ENCODE measurements at regions not wholly inside any gene's neighbourhood (a gene's known extent, or its start where the extent isn't known, plus 50 kb on each side); places are given as distances from the start of the nearest gene placed in this dataset.

- Histone ChIP-seq H3K27ac (ENCODE audit: low read depth in 2 of 2, low read length in 1 of 2) (no peak overlapping the region), H3K27me3 (ENCODE audit: control insufficient read depth in 1 of 2, insufficient read depth in 2 of 2, low read length in 2 of 2) (no peaks in the 10 kb centered on the region), H3K4me3 (ENCODE audit: low read depth in 1 of 2, low read length in 2 of 2) (no peak overlapping the region), H3K4me1 (ENCODE audit: control insufficient read depth in 2 of 2, insufficient read depth in 2 of 2, low read length in 1 of 2) (no peaks in the 10 kb centered on the region), H3K9me3 (ENCODE audit: control insufficient read depth in 2 of 2, insufficient read depth in 1 of 2, low read depth in 1 of 2, low read length in 1 of 2) (peaks cover 0 to 4% of the 10 kb centered on the region in 2 donors), H3K36me3 (ENCODE audit: control insufficient read depth in 2 of 2, insufficient read depth in 2 of 2, low read length in 1 of 2) (no peaks in the 10 kb centered on the region)
- 48 to 54% methylated on average over 2 of the region's 2 CpGs for WGBS, 2 donors
These were observed 471.7 kb upstream of the STXBP6 start for GRCh38 chr14:25521616-25522015.

GRCh38 chr14:25520821-25521220 is 470.9 kb upstream of the STXBP6 start:
- H3K9me3 ChIP-seq (ENCODE audit: control insufficient read depth in 2 of 2, insufficient read depth in 1 of 2, low read depth in 1 of 2, low read length in 1 of 2) = peaks cover 0 to 4% of the 10 kb centered on the region in 2 donors
- H3K27me3 ChIP-seq (ENCODE audit: control insufficient read depth in 1 of 2, insufficient read depth in 2 of 2, low read length in 2 of 2) = no peaks in the 10 kb centered on the region
- WGBS, 2 donors = 85 to 91% methylated on average over 13 of the region's 13 CpGs
- no peaks in the 10 kb centered on the region for H3K36me3 ChIP-seq (ENCODE audit: control insufficient read depth in 2 of 2, insufficient read depth in 2 of 2, low read length in 1 of 2)
- no peak overlapping the region for H3K4me3 ChIP-seq (ENCODE audit: low read depth in 1 of 2, low read length in 2 of 2)
- H3K27ac ChIP-seq (ENCODE audit: low read depth in 2 of 2, low read length in 1 of 2) = no peak overlapping the region
- no peaks in the 10 kb centered on the region for H3K4me1 ChIP-seq (ENCODE audit: control insufficient read depth in 2 of 2, insufficient read depth in 2 of 2, low read length in 1 of 2)

- Histone ChIP-seq H3K27me3 (ENCODE audit: control insufficient read depth in 1 of 2, insufficient read depth in 2 of 2, low read length in 2 of 2) (no peaks in the 10 kb centered on the region), H3K4me1 (ENCODE audit: control insufficient read depth in 2 of 2, insufficient read depth in 2 of 2, low read length in 1 of 2) (no peaks in the 10 kb centered on the region), H3K9me3 (ENCODE audit: control insufficient read depth in 2 of 2, insufficient read depth in 1 of 2, low read depth in 1 of 2, low read length in 1 of 2) (peaks cover 0 to 4% of the 10 kb centered on the region in 2 donors), H3K4me3 (ENCODE audit: low read depth in 1 of 2, low read length in 2 of 2) (no peak overlapping the region), H3K36me3 (ENCODE audit: control insufficient read depth in 2 of 2, insufficient read depth in 2 of 2, low read length in 1 of 2) (no peaks in the 10 kb centered on the region), H3K27ac (ENCODE audit: low read depth in 2 of 2, low read length in 1 of 2) (no peak overlapping the region)
These were observed 468.4 kb upstream of the STXBP6 start for GRCh38 chr14:25518364-25518763.

GRCh38 chr14:25516838-25517237 is 466.9 kb upstream of the STXBP6 start:
- peaks cover 0 to 4% of the 10 kb centered on the region in 2 donors for H3K9me3 ChIP-seq (ENCODE audit: control insufficient read depth in 2 of 2, insufficient read depth in 1 of 2, low read depth in 1 of 2, low read length in 1 of 2)

GRCh38 chr14:25508845-25509244 is 458.9 kb upstream of the STXBP6 start:
- Histone ChIP-seq H3K4me1 (ENCODE audit: control insufficient read depth in 2 of 2, insufficient read depth in 2 of 2, low read length in 1 of 2) (no peaks in the 10 kb centered on the region), H3K27me3 (ENCODE audit: control insufficient read depth in 1 of 2, insufficient read depth in 2 of 2, low read length in 2 of 2) (no peaks in the 10 kb centered on the region), H3K36me3 (ENCODE audit: control insufficient read depth in 2 of 2, insufficient read depth in 2 of 2, low read length in 1 of 2) (no peaks in the 10 kb centered on the region), H3K9me3 (ENCODE audit: control insufficient read depth in 2 of 2, insufficient read depth in 1 of 2, low read depth in 1 of 2, low read length in 1 of 2) (no peaks in the 10 kb centered on the region), H3K4me3 (ENCODE audit: low read depth in 1 of 2, low read length in 2 of 2) (no peak overlapping the region), H3K27ac (ENCODE audit: low read depth in 2 of 2, low read length in 1 of 2) (no peak overlapping the region)
- 85% methylated on average over 2 of the region's 2 CpGs for WGBS, 2 donors

More at GRCh38 chr14:25516838-25517237, 466.9 kb upstream of the STXBP6 start:
- H3K36me3 ChIP-seq (ENCODE audit: control insufficient read depth in 2 of 2, insufficient read depth in 2 of 2, low read length in 1 of 2) = no peaks in the 10 kb centered on the region
- no peak overlapping the region for H3K27ac ChIP-seq (ENCODE audit: low read depth in 2 of 2, low read length in 1 of 2)
- H3K4me3 ChIP-seq (ENCODE audit: low read depth in 1 of 2, low read length in 2 of 2) = no peak overlapping the region
- H3K27me3 ChIP-seq (ENCODE audit: control insufficient read depth in 1 of 2, insufficient read depth in 2 of 2, low read length in 2 of 2) = no peaks in the 10 kb centered on the region
- no peaks in the 10 kb centered on the region for H3K4me1 ChIP-seq (ENCODE audit: control insufficient read depth in 2 of 2, insufficient read depth in 2 of 2, low read length in 1 of 2)

GRCh38 chr14:25501749-25502148 is 451.8 kb upstream of the STXBP6 start:
- Histone ChIP-seq H3K4me1 (ENCODE audit: control insufficient read depth in 2 of 2, insufficient read depth in 2 of 2, low read length in 1 of 2) (no peaks in the 10 kb centered on the region), H3K9me3 (ENCODE audit: control insufficient read depth in 2 of 2, insufficient read depth in 1 of 2, low read depth in 1 of 2, low read length in 1 of 2) (no peaks in the 10 kb centered on the region), H3K27ac (ENCODE audit: low read depth in 2 of 2, low read length in 1 of 2) (no peak overlapping the region), H3K36me3 (ENCODE audit: control insufficient read depth in 2 of 2, insufficient read depth in 2 of 2, low read length in 1 of 2) (no peaks in the 10 kb centered on the region), H3K4me3 (ENCODE audit: low read depth in 1 of 2, low read length in 2 of 2) (no peak overlapping the region), H3K27me3 (ENCODE audit: control insufficient read depth in 1 of 2, insufficient read depth in 2 of 2, low read length in 2 of 2) (no peaks in the 10 kb centered on the region)
- WGBS, 2 donors = 89 to 91% methylated on average over 6 of the region's 6 CpGs

- Histone ChIP-seq H3K27me3 (ENCODE audit: control insufficient read depth in 1 of 2, insufficient read depth in 2 of 2, low read length in 2 of 2) (no peaks in the 10 kb centered on the region), H3K9me3 (ENCODE audit: control insufficient read depth in 2 of 2, insufficient read depth in 1 of 2, low read depth in 1 of 2, low read length in 1 of 2) (peaks cover 0 to 2% of the 10 kb centered on the region in 2 donors), H3K4me3 (ENCODE audit: low read depth in 1 of 2, low read length in 2 of 2) (no peak overlapping the region), H3K36me3 (ENCODE audit: control insufficient read depth in 2 of 2, insufficient read depth in 2 of 2, low read length in 1 of 2) (no peaks in the 10 kb centered on the region), H3K27ac (ENCODE audit: low read depth in 2 of 2, low read length in 1 of 2) (no peak overlapping the region), H3K4me1 (ENCODE audit: control insufficient read depth in 2 of 2, insufficient read depth in 2 of 2, low read length in 1 of 2) (no peaks in the 10 kb centered on the region)
- 72 to 74% methylated on average over 3 of the region's 3 CpGs for WGBS, 2 donors
These were observed 439.0 kb upstream of the STXBP6 start for GRCh38 chr14:25488961-25489360.

- no peaks in the 10 kb centered on the region for H3K36me3 ChIP-seq (ENCODE audit: control insufficient read depth in 2 of 2, insufficient read depth in 2 of 2, low read length in 1 of 2)
- H3K4me3 ChIP-seq (ENCODE audit: low read depth in 1 of 2, low read length in 2 of 2) = no peak overlapping the region
- H3K27ac ChIP-seq (ENCODE audit: low read depth in 2 of 2, low read length in 1 of 2) = no peak overlapping the region
- H3K27me3 ChIP-seq (ENCODE audit: control insufficient read depth in 1 of 2, insufficient read depth in 2 of 2, low read length in 2 of 2) = no peaks in the 10 kb centered on the region
- no peaks in the 10 kb centered on the region for H3K4me1 ChIP-seq (ENCODE audit: control insufficient read depth in 2 of 2, insufficient read depth in 2 of 2, low read length in 1 of 2)
- H3K9me3 ChIP-seq (ENCODE audit: control insufficient read depth in 2 of 2, insufficient read depth in 1 of 2, low read depth in 1 of 2, low read length in 1 of 2) = peaks cover 0 to 2% of the 10 kb centered on the region in 2 donors
- WGBS, 2 donors = 38 to 50% methylated on average over 1 of the region's 1 CpG
These were observed 435.4 kb upstream of the STXBP6 start for GRCh38 chr14:25485381-25485780.

- Histone ChIP-seq H3K27me3 (ENCODE audit: control insufficient read depth in 1 of 2, insufficient read depth in 2 of 2, low read length in 2 of 2) (no peaks in the 10 kb centered on the region), H3K9me3 (ENCODE audit: control insufficient read depth in 2 of 2, insufficient read depth in 1 of 2, low read depth in 1 of 2, low read length in 1 of 2) (peaks cover 0 to 2% of the 10 kb centered on the region in 2 donors), H3K27ac (ENCODE audit: low read depth in 2 of 2, low read length in 1 of 2) (no peak overlapping the region), H3K36me3 (ENCODE audit: control insufficient read depth in 2 of 2, insufficient read depth in 2 of 2, low read length in 1 of 2) (no peaks in the 10 kb centered on the region), H3K4me1 (ENCODE audit: control insufficient read depth in 2 of 2, insufficient read depth in 2 of 2, low read length in 1 of 2) (no peaks in the 10 kb centered on the region), H3K4me3 (ENCODE audit: low read depth in 1 of 2, low read length in 2 of 2) (no peak overlapping the region)
- WGBS, 2 donors = 36 to 44% methylated on average over 1 of the region's 1 CpG
These were observed 435.0 kb upstream of the STXBP6 start for GRCh38 chr14:25484906-25485305.

GRCh38 chr14:25484235-25484634 is 434.3 kb upstream of the STXBP6 start:
- Histone ChIP-seq H3K36me3 (ENCODE audit: control insufficient read depth in 2 of 2, insufficient read depth in 2 of 2, low read length in 1 of 2) (no peaks in the 10 kb centered on the region), H3K27me3 (ENCODE audit: control insufficient read depth in 1 of 2, insufficient read depth in 2 of 2, low read length in 2 of 2) (no peaks in the 10 kb centered on the region), H3K4me1 (ENCODE audit: control insufficient read depth in 2 of 2, insufficient read depth in 2 of 2, low read length in 1 of 2) (no peaks in the 10 kb centered on the region), H3K27ac (ENCODE audit: low read depth in 2 of 2, low read length in 1 of 2) (no peak overlapping the region), H3K4me3 (ENCODE audit: low read depth in 1 of 2, low read length in 2 of 2) (no peak overlapping the region), H3K9me3 (ENCODE audit: control insufficient read depth in 2 of 2, insufficient read depth in 1 of 2, low read depth in 1 of 2, low read length in 1 of 2) (peaks cover 0 to 2% of the 10 kb centered on the region in 2 donors)
- WGBS, 2 donors = 79 to 85% methylated on average over 1 of the region's 1 CpG

Data from esophagus (tissue), 2 donors.